HEK293 (cell line): ENCODE measurements at regions not wholly inside any gene's neighbourhood (a gene's known extent, or its start where the extent isn't known, plus 50 kb on each side); places are given as distances from the start of the nearest gene placed in this dataset.

Source experiments
- CTCF ChIA-PET: fragments of 350-600 bp; formaldehyde crosslinking; extraction: SDS; loops from one replicate; lab custom pipeline; 2021; ENCODE audit warnings: antibody characterized with exemption; lab: Yijun Ruan, JAX
- POLR2A ChIA-PET: fragments of 300-600 bp; formaldehyde crosslinking; extraction: SDS; loops from one replicate; lab custom pipeline; 2020; ENCODE audit warnings: antibody characterized with exemption, inconsistent platforms; lab: Yijun Ruan, JAX
- H3K27ac ChIP-seq: fragments of 200-500 bp; sonication (Bioruptor generic); 2 replicates; pipeline ENCODE4 v1.5.1; 2014; ENCODE audit warnings: low read depth, low read length, control low read depth, inconsistent platforms; ENCODE audit errors: extremely low read depth
- H3K36me3 ChIP-seq, 2 experiments: fragments of 200-500 bp in 1 of 2; sonication (Bioruptor generic) in 1 of 2; 1 replicate in 1 of 2; 2 replicates in 1 of 2; pipeline ENCODE4 v1.5.1; 2014 to 2017; ENCODE audit warnings: inconsistent platforms in 2 of 2, low read length in 2 of 2; ENCODE audit not compliant: control insufficient read depth in 2 of 2, insufficient read depth in 1 of 2
- H3K4me1 ChIP-seq: fragments of 200-500 bp; sonication (Bioruptor generic); 2 replicates; pipeline ENCODE4 v1.5.1; 2014; ENCODE audit warnings: mild to moderate bottlenecking, low read length, inconsistent platforms; ENCODE audit not compliant: control insufficient read depth, insufficient read depth
- H3K4me3 ChIP-seq: 2 replicates; pipeline ENCODE4 v1.5.1; 2011; ENCODE audit warnings: low read depth, mild to moderate bottlenecking, control low read depth, low read length, moderate library complexity
- H3K9me3 ChIP-seq: fragments of 200-500 bp; sonication (Bioruptor generic); 2 replicates; pipeline ENCODE4 v1.5.1; 2014; ENCODE audit warnings: low read depth, low read length, inconsistent platforms; ENCODE audit not compliant: control insufficient read depth, insufficient read depth
- IKZF3 ChIP-seq: fragments of 450-650 bp; IDR thresholded peaks from 2 replicates; pipeline ENCODE4 v1.5.0; 2018; ENCODE audit warnings: missing biosample characterization, mild to moderate bottlenecking, missing genetic modification characterization, moderate library complexity
- KLF7 ChIP-seq: fragments of 450-650 bp; formaldehyde crosslinking; IDR thresholded peaks from 2 replicates; pipeline ENCODE4 v1.5.1; 2016; ENCODE audit warnings: missing biosample characterization, missing genetic modification characterization, borderline replicate concordance
- PATZ1 ChIP-seq: fragments of 450-650 bp; formaldehyde crosslinking; IDR thresholded peaks from 2 replicates; pipeline ENCODE4 v1.5.1; 2016; ENCODE audit warnings: missing biosample characterization, missing genetic modification characterization
- WT1 ChIP-seq: fragments of 450-650 bp; formaldehyde crosslinking; IDR thresholded peaks from 2 replicates; pipeline ENCODE4 v1.5.1; 2016; ENCODE audit warnings: missing biosample characterization, missing genetic modification characterization
- ZBTB17 ChIP-seq: fragments of 450-650 bp; formaldehyde crosslinking; IDR thresholded peaks from 2 replicates; pipeline ENCODE4 v1.5.1; 2016; ENCODE audit warnings: missing biosample characterization, missing genetic modification characterization
- ZBTB6 ChIP-seq: fragments of 450-650 bp; formaldehyde crosslinking; IDR thresholded peaks from 2 replicates; pipeline ENCODE4 v1.5.1; 2017; ENCODE audit warnings: missing biosample characterization, missing genetic modification characterization
- ZNF10 ChIP-seq: fragments of 450-650 bp; formaldehyde crosslinking; IDR thresholded peaks from 2 replicates; pipeline ENCODE4 v1.5.1; 2017; ENCODE audit warnings: missing biosample characterization, missing genetic modification characterization
- ZNF133 ChIP-seq: fragments of 450-650 bp; formaldehyde crosslinking; IDR thresholded peaks from 2 replicates; pipeline ENCODE4 v1.5.1; 2016; ENCODE audit warnings: missing biosample characterization, missing genetic modification characterization
- ZNF18 ChIP-seq: fragments of 450-650 bp; formaldehyde crosslinking; IDR thresholded peaks from 2 replicates; pipeline ENCODE4 v1.5.1; 2016; ENCODE audit warnings: missing biosample characterization, missing genetic modification characterization
- ZNF211 ChIP-seq: fragments of 450-650 bp; formaldehyde crosslinking; IDR thresholded peaks from 2 replicates; pipeline ENCODE4 v1.5.1; 2016; ENCODE audit warnings: low read depth, missing biosample characterization, missing genetic modification characterization
- ZNF335 ChIP-seq: fragments of 450-650 bp; formaldehyde crosslinking; conservative IDR thresholded peaks from 2 replicates; pipeline ENCODE4 v1.5.1; 2016; ENCODE audit warnings: missing biosample characterization, missing genetic modification characterization
- ZNF366 ChIP-seq: fragments of 450-650 bp; formaldehyde crosslinking; conservative IDR thresholded peaks from 2 replicates; pipeline ENCODE4 v1.5.1; 2016; ENCODE audit warnings: missing biosample characterization, missing genetic modification characterization
- ZNF473 ChIP-seq: fragments of 450-650 bp; formaldehyde crosslinking; IDR thresholded peaks from 2 replicates; pipeline ENCODE4 v1.5.1; 2017; ENCODE audit warnings: missing biosample characterization, missing genetic modification characterization
- ZNF530 ChIP-seq: fragments of 450-650 bp; formaldehyde crosslinking; IDR thresholded peaks from 2 replicates; pipeline ENCODE4 v1.5.1; 2016; ENCODE audit warnings: low read depth, missing biosample characterization, missing genetic modification characterization
- ZNF585B ChIP-seq: fragments of 450-650 bp; formaldehyde crosslinking; IDR thresholded peaks from 2 replicates; pipeline ENCODE4 v1.5.1; 2016; ENCODE audit warnings: missing biosample characterization, missing genetic modification characterization
- ZNF791 ChIP-seq: fragments of 450-650 bp; formaldehyde crosslinking; IDR thresholded peaks from 2 replicates; pipeline ENCODE4 v1.5.1; 2016; ENCODE audit warnings: missing biosample characterization, missing genetic modification characterization
- ZXDB ChIP-seq: fragments of 450-650 bp; formaldehyde crosslinking; IDR thresholded peaks from 2 replicates; pipeline ENCODE4 v1.5.1; 2016; ENCODE audit warnings: missing biosample characterization, missing genetic modification characterization
- TF ChIP-seq, protein P1 (sequence below): fragments of 450-650 bp; formaldehyde crosslinking; IDR thresholded peaks from 2 replicates; pipeline ENCODE4 v1.5.1; 2016; ENCODE audit warnings: missing biosample characterization, missing genetic modification characterization
- TF ChIP-seq, protein P2 (sequence below): fragments of 450-650 bp; formaldehyde crosslinking; IDR thresholded peaks from 2 replicates; pipeline ENCODE4 v1.5.1; 2016; ENCODE audit warnings: missing biosample characterization, missing genetic modification characterization
- TF ChIP-seq, protein P3 (sequence below): fragments of 450-650 bp; formaldehyde crosslinking; IDR thresholded peaks from 2 replicates; pipeline ENCODE4 v1.5.1; 2016; ENCODE audit warnings: missing biosample characterization, missing genetic modification characterization

DNA sequence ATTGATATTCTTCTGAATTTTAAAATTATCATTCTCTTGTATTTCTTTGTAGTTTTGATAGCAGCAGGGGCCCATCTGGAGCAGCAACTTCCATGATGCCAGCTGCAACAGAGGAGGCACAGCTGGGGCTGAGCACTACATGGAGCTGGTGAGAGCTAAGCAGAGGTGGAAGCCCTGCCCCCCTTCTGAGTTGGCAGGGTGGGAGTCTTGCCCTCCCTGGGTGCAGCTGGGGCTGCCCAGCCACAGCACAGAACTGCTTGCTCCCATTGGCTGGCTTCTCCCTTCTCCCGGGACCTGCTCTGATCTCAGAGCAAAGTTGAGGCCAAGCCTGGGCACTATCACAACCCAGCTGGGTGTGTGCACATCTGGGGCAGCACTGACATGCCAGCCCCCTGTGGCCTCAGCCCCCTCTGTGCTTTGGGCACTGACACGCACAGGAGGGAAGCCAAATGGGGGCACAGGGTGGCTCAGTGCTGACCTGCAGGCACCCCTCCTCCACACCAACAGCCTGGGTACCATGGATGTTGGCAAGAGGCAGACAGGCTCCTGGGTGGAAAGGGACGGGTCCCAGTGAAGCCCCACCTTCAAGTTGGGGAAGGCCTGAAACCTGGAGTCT is 69.1 kb upstream of the EYA4 start (continued):
- no peak for TF ChIP-seq ZNF18 (tag by site-specific recombination)
- TF ChIP-seq ZNF133, result no peak
- no peak for TF ChIP-seq ZBTB17 (tag by site-specific recombination)
- no peak for TF ChIP-seq WT1
- TF ChIP-seq, protein P1, sequence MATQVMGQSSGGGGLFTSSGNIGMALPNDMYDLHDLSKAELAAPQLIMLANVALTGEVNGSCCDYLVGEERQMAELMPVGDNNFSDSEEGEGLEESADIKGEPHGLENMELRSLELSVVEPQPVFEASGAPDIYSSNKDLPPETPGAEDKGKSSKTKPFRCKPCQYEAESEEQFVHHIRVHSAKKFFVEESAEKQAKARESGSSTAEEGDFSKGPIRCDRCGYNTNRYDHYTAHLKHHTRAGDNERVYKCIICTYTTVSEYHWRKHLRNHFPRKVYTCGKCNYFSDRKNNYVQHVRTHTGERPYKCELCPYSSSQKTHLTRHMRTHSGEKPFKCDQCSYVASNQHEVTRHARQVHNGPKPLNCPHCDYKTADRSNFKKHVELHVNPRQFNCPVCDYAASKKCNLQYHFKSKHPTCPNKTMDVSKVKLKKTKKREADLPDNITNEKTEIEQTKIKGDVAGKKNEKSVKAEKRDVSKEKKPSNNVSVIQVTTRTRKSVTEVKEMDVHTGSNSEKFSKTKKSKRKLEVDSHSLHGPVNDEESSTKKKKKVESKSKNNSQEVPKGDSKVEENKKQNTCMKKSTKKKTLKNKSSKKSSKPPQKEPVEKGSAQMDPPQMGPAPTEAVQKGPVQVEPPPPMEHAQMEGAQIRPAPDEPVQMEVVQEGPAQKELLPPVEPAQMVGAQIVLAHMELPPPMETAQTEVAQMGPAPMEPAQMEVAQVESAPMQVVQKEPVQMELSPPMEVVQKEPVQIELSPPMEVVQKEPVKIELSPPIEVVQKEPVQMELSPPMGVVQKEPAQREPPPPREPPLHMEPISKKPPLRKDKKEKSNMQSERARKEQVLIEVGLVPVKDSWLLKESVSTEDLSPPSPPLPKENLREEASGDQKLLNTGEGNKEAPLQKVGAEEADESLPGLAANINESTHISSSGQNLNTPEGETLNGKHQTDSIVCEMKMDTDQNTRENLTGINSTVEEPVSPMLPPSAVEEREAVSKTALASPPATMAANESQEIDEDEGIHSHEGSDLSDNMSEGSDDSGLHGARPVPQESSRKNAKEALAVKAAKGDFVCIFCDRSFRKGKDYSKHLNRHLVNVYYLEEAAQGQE (tag by site-specific recombination), result no peak

- no peak overlapping the region for H3K27ac ChIP-seq
- H3K4me3 ChIP-seq, result no peak overlapping the region
- H3K9me3 ChIP-seq, result no peaks in the 10 kb centered on the region; the same call in 1 of the 2 replicates
- no peak for TF ChIP-seq ZXDB
- no peak for TF ChIP-seq ZNF473 (tag by site-specific recombination)
- TF ChIP-seq ZNF366 (tag by site-specific recombination), result no peak
- TF ChIP-seq IKZF3, result no peak
- TF ChIP-seq WT1, result no peak
- TF ChIP-seq KLF7 (tag by site-specific recombination), result no peak
- no peak for TF ChIP-seq PATZ1
- no peak for TF ChIP-seq ZNF791 (tag by site-specific recombination)
- TF ChIP-seq ZNF10, result no peak
- TF ChIP-seq ZNF211 (tag by site-specific recombination), result no peak
- no peak for TF ChIP-seq ZNF335
- no peak for TF ChIP-seq ZNF585B (tag by site-specific recombination)
- no peak for TF ChIP-seq ZBTB6
- TF ChIP-seq ZNF530 (tag by site-specific recombination), result no peak
- TF ChIP-seq, protein P2, sequence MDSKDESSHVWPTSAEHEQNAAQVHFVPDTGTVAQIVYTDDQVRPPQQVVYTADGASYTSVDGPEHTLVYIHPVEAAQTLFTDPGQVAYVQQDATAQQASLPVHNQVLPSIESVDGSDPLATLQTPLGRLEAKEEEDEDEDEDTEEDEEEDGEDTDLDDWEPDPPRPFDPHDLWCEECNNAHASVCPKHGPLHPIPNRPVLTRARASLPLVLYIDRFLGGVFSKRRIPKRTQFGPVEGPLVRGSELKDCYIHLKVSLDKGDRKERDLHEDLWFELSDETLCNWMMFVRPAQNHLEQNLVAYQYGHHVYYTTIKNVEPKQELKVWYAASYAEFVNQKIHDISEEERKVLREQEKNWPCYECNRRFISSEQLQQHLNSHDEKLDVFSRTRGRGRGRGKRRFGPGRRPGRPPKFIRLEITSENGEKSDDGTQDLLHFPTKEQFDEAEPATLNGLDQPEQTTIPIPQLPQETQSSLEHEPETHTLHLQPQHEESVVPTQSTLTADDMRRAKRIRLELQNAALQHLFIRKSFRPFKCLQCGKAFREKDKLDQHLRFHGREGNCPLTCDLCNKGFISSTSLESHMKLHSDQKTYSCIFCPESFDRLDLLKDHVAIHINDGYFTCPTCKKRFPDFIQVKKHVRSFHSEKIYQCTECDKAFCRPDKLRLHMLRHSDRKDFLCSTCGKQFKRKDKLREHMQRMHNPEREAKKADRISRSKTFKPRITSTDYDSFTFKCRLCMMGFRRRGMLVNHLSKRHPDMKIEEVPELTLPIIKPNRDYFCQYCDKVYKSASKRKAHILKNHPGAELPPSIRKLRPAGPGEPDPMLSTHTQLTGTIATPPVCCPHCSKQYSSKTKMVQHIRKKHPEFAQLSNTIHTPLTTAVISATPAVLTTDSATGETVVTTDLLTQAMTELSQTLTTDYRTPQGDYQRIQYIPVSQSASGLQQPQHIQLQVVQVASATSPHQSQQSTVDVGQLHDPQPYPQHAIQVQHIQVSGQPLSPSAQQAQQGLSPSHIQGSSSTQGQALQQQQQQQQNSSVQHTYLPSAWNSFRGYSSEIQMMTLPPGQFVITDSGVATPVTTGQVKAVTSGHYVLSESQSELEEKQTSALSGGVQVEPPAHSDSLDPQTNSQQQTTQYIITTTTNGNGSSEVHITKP (tag by site-specific recombination), result no peak
- TF ChIP-seq, protein P3, sequence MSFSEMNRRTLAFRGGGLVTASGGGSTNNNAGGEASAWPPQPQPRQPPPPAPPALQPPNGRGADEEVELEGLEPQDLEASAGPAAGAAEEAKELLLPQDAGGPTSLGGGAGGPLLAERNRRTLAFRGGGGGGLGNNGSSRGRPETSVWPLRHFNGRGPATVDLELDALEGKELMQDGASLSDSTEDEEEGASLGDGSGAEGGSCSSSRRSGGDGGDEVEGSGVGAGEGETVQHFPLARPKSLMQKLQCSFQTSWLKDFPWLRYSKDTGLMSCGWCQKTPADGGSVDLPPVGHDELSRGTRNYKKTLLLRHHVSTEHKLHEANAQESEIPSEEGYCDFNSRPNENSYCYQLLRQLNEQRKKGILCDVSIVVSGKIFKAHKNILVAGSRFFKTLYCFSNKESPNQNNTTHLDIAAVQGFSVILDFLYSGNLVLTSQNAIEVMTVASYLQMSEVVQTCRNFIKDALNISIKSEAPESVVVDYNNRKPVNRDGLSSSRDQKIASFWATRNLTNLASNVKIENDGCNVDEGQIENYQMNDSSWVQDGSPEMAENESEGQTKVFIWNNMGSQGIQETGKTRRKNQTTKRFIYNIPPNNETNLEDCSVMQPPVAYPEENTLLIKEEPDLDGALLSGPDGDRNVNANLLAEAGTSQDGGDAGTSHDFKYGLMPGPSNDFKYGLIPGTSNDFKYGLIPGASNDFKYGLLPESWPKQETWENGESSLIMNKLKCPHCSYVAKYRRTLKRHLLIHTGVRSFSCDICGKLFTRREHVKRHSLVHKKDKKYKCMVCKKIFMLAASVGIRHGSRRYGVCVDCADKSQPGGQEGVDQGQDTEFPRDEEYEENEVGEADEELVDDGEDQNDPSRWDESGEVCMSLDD, result no peak
- H3K4me1 ChIP-seq, result no peaks in the 10 kb centered on the region
- CTCF ChIA-PET, result interaction anchor here (0.7 to 1.2 kb wide), 5 partner anchors 12 to 643 kb away, joined by 3 to 4 read pairs (median 3); no protein-coding TSS in a partner anchor
- POLR2A ChIA-PET, result no interaction called here
- no peaks in the 10 kb centered on the region for H3K36me3 ChIP-seq
These were observed 67.9 kb upstream of the EYA4 start for GRCh38 chr6:133173276-133173675.
